PFSK-1 (cell line): ENCODE measurements at regions not wholly inside any gene's neighbourhood (a gene's known extent, or its start where the extent isn't known, plus 50 kb on each side); places are given as distances from the start of the nearest gene placed in this dataset.

Experiments used
- FOXP2 ChIP-seq: optimal IDR thresholded peaks from 2 replicates; pipeline ENCODE3; 2011; ENCODE audit warnings: borderline replicate concordance, control low read depth, inconsistent platforms; ENCODE audit not compliant: insufficient read depth; ENCODE audit errors: extremely low read length, extremely low read depth
- POLR2AphosphoS5 ChIP-seq: IDR thresholded peaks from 2 replicates; pipeline ENCODE4 v1.6.1; 2012; ENCODE audit warnings: low read depth, mild to moderate bottlenecking, control low read depth, low read length, moderate library complexity
- REST ChIP-seq, 2 experiments: IDR thresholded peaks; 2 replicates each; pipeline versions ENCODE4 v1.6.1 to v1.8.0; 2011 to 2012; ENCODE audit warnings: low read depth in 2 of 2, low read length in 2 of 2, control low read depth in 1 of 2, inconsistent platforms in 1 of 2, mild to moderate bottlenecking in 1 of 2, moderate library complexity in 1 of 2; ENCODE audit not compliant: insufficient read depth in 1 of 2
- SIN3A ChIP-seq: IDR thresholded peaks from 2 replicates; pipeline ENCODE4 v1.6.1; 2012; ENCODE audit warnings: mild to moderate bottlenecking, low read length, moderate library complexity, borderline replicate concordance; ENCODE audit not compliant: insufficient read depth
- TAF1 ChIP-seq: IDR thresholded peaks from 2 replicates; pipeline ENCODE4 v1.6.1; 2012; ENCODE audit warnings: low read length, control low read depth, borderline replicate concordance; ENCODE audit not compliant: insufficient read depth

GRCh38 chr3:132847849-132848625, 125.8 kb upstream of the NPHP3 start:
- TF ChIP-seq FOXP2 (no peak), POLR2AphosphoS5 (no peak), REST (IDR thresholded peaks at IDR 0.05; ENCODE audit: insufficient read depth in 1 of 2, low read depth in 2 of 2, low read length in 2 of 2) (no peak), SIN3A (no peak), TAF1 (no peak)

- TF ChIP-seq FOXP2, result no peak
- TF ChIP-seq TAF1, result no peak
- TF ChIP-seq POLR2AphosphoS5, result no peak
- TF ChIP-seq REST (IDR thresholded peaks at IDR 0.05; ENCODE audit: insufficient read depth in 1 of 2, low read depth in 2 of 2, low read length in 2 of 2), result no peak
- no peak for TF ChIP-seq SIN3A
These were observed 121.8 kb upstream of the NPHP3 start for GRCh38 chr3:132843851-132844553.

- TF ChIP-seq TAF1 (no peak), REST (IDR thresholded peaks at IDR 0.05; ENCODE audit: insufficient read depth in 1 of 2, low read depth in 2 of 2, low read length in 2 of 2) (peak in 1 of 2 experiments; percentile 49; a peak in 1 of 4 replicates)
These were observed 121.1 kb upstream of the NPHP3 start for GRCh38 chr3:132843349-132843748.

DNA sequence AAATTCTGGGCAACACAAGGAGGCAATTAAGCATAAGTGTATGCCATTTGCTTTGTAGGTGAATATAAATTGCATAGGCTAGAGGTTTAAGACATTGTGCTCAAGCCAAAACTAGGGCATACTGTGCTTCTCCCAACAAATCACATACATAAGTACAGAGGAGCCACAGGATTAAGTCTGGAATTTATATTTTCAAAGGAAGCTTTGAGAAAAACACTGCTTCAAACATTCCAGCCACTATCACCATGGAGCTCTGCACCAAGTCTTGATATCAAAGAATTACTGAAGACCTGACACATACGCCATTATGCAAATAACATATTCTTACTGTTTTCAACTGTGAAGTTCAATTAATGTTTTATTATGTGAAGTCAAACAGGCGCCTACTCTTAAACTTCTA, 119.4 kb upstream of the NPHP3 start:
- TF ChIP-seq SIN3A (no peak), POLR2AphosphoS5 (no peak), TAF1 (no peak), FOXP2 (no peak), REST (IDR thresholded peaks at IDR 0.05; ENCODE audit: insufficient read depth in 1 of 2, low read depth in 2 of 2, low read length in 2 of 2) (no peak)

DNA sequence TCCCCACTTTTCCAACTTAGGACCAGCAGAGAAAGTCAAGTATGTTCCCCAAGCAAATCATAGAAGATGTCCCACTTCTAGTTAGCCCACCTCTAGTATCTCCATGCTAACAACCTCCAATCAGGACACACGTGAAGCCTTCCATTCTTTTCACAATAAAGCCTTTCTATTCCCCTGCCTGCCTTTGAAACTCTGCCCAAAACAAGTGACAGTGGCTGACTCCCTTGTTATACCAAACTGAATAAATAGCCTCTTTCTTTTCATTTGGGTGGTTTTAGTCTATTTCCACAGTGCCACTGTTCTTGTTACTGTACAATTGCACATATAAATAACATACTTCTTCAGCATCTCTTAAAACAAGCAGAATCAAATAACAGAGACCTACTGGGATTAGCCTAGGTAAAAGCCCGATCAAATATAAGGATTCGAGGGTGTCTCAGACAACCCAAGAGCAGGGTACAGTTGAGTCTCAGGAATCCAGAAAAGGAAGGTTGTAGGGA, 118.0 kb upstream of the NPHP3 start:
- no peak for TF ChIP-seq POLR2AphosphoS5
- TF ChIP-seq REST (IDR thresholded peaks at IDR 0.05; ENCODE audit: insufficient read depth in 1 of 2, low read depth in 2 of 2, low read length in 2 of 2), result no peak
- no peak for TF ChIP-seq TAF1
- no peak for TF ChIP-seq SIN3A
- TF ChIP-seq FOXP2, result no peak
